ENCODE measurements at regions not wholly inside any gene's neighbourhood (a gene's known extent, or its start where the extent isn't known, plus 50 kb on each side); places are given as distances from the start of the nearest gene placed in this dataset.
"Not testable (repeated sequence)": the region's sequence is repeated elsewhere in the genome, so short reads cannot be mapped to it uniquely, and the experiment has no call there.

- no peak for FAIRE-seq
Measured at GRCh38 chr6:15086348-15087158, 159.3 kb upstream of the JARID2 start.

- no peak for FAIRE-seq
Measured at GRCh38 chr6:15087186-15087589, 158.7 kb upstream of the JARID2 start.

- FAIRE-seq = no peak
Measured at GRCh38 chr6:15088904-15089568, 156.8 kb upstream of the JARID2 start.

GRCh38 chr6:15089569-15090144 lies 156.2 kb upstream of the JARID2 start:
- FAIRE-seq = no peak

- FAIRE-seq = no peak
Measured at GRCh38 chr6:15090145-15090579, 155.7 kb upstream of the JARID2 start.

GRCh38 chr6:15090745-15091384 lies 155.0 kb upstream of the JARID2 start:
- FAIRE-seq = no peak

- FAIRE-seq = no peak
Measured at GRCh38 chr6:15096894-15097837, 148.7 kb upstream of the JARID2 start.

- no peak for FAIRE-seq
Measured at GRCh38 chr6:15101130-15101529, 144.7 kb upstream of the JARID2 start.

GRCh38 chr6:15102241-15102640 lies 143.6 kb upstream of the JARID2 start:
- no peak for FAIRE-seq

GRCh38 chr6:15106958-15107643 lies 138.8 kb upstream of the JARID2 start:
- FAIRE-seq = no peak

- FAIRE-seq = no peak
Measured at GRCh38 chr6:15107644-15108382, 138.1 kb upstream of the JARID2 start.

- no peak for FAIRE-seq
Measured at GRCh38 chr6:15108383-15108715, 137.5 kb upstream of the JARID2 start.

- FAIRE-seq = peak; percentile 43
Measured at GRCh38 chr6:15109338-15110090, 136.4 kb upstream of the JARID2 start.

- FAIRE-seq = no peak
Measured at GRCh38 chr6:15110726-15111354, 135.0 kb upstream of the JARID2 start.

GRCh38 chr6:15111576-15111975 lies 134.3 kb upstream of the JARID2 start:
- FAIRE-seq = not testable (repeated sequence)

GRCh38 chr6:15113587-15113986 lies 132.3 kb upstream of the JARID2 start:
- FAIRE-seq = no peak

- FAIRE-seq = no peak
Measured at GRCh38 chr6:15114061-15114460, 131.8 kb upstream of the JARID2 start.

GRCh38 chr6:15116889-15117288 lies 129.0 kb upstream of the JARID2 start:
- no peak for FAIRE-seq

- FAIRE-seq = no peak
Measured at GRCh38 chr6:15121443-15121842, 124.4 kb upstream of the JARID2 start.
